AG10803 (cell line): ENCODE measurements at regions not wholly inside any gene's neighbourhood (a gene's known extent, or its start where the extent isn't known, plus 50 kb on each side); places are given as distances from the start of the nearest gene placed in this dataset.

ENCODE experiments used
- DNase-seq: peaks from one replicate; pipeline ENCODE4 v3.0.0; 2010; ENCODE audit warnings: low read depth
- H3K4me3 ChIP-seq: 2 replicates; pipeline ENCODE4 v1.5.1; 2011; ENCODE audit warnings: mild to moderate bottlenecking, low read length, control low read depth
- CTCF ChIP-seq: conservative IDR thresholded peaks from 2 replicates; pipeline ENCODE4 v1.5.1; 2011; ENCODE audit warnings: mild to moderate bottlenecking, low read length, control low read depth, inconsistent platforms

- no peak for DNase-seq
- no peak overlapping the region for H3K4me3 ChIP-seq
- TF ChIP-seq CTCF: no peak
These were observed 72.8 kb upstream of the CLDN10 start for GRCh38 chr13:95479731-95480130.

- TF ChIP-seq CTCF: no peak
- H3K4me3 ChIP-seq: no peak overlapping the region
- no peak for DNase-seq
These were observed 72.4 kb upstream of the CLDN10 start for GRCh38 chr13:95480131-95480545.

- no peak overlapping the region for H3K4me3 ChIP-seq
- no peak for TF ChIP-seq CTCF
- DNase-seq: no peak
These were observed 71.4 kb upstream of the CLDN10 start for GRCh38 chr13:95480791-95481780.

- TF ChIP-seq CTCF: no peak
These were observed 68.5 kb upstream of the CLDN10 start for GRCh38 chr13:95484052-95484451.

GRCh38 chr13:95485045-95485517 is 67.4 kb upstream of the CLDN10 start:
- no peak for TF ChIP-seq CTCF
- H3K4me3 ChIP-seq: no peak overlapping the region
- no peak for DNase-seq

More at GRCh38 chr13:95484052-95484451, 68.5 kb upstream of the CLDN10 start:
- H3K4me3 ChIP-seq: no peak overlapping the region
- DNase-seq: no peak

- DNase-seq: no peak
- H3K4me3 ChIP-seq: no peak overlapping the region
- no peak for TF ChIP-seq CTCF
These were observed 66.9 kb upstream of the CLDN10 start for GRCh38 chr13:95485518-95486144.
